ENCODE measurements at regions not wholly inside any gene's neighbourhood (a gene's known extent, or its start where the extent isn't known, plus 50 kb on each side); places are given as distances from the start of the nearest gene placed in this dataset.

- in situ Hi-C loops (cut with HindIII; ENCODE audit: low sequenced_read_pairs): no loop called here
These were observed 257.6 kb upstream of the ZPLD1 start for GRCh38 chr3:102177075-102177755.

GRCh38 chr3:102178817-102179216, 256.0 kb upstream of the ZPLD1 start:
- in situ Hi-C loops (cut with HindIII; ENCODE audit: low sequenced_read_pairs): no loop called here

- in situ Hi-C loops (cut with HindIII; ENCODE audit: low sequenced_read_pairs): no loop called here
These were observed 255.3 kb upstream of the ZPLD1 start for GRCh38 chr3:102179326-102180177.

- in situ Hi-C loops (cut with HindIII; ENCODE audit: low sequenced_read_pairs): no loop called here
These were observed 254.4 kb upstream of the ZPLD1 start for GRCh38 chr3:102180280-102180931.

- in situ Hi-C loops (cut with HindIII; ENCODE audit: low sequenced_read_pairs): no loop called here
These were observed 253.5 kb upstream of the ZPLD1 start for GRCh38 chr3:102181175-102181920.

- in situ Hi-C loops (cut with HindIII; ENCODE audit: low sequenced_read_pairs): no loop called here
These were observed 252.7 kb upstream of the ZPLD1 start for GRCh38 chr3:102182162-102182561.

GRCh38 chr3:102183186-102183585, 251.6 kb upstream of the ZPLD1 start:
- in situ Hi-C loops (cut with HindIII; ENCODE audit: low sequenced_read_pairs): no loop called here

GRCh38 chr3:102183623-102184022, 251.2 kb upstream of the ZPLD1 start:
- in situ Hi-C loops (cut with HindIII; ENCODE audit: low sequenced_read_pairs): no loop called here

- in situ Hi-C loops (cut with HindIII; ENCODE audit: low sequenced_read_pairs): no loop called here
These were observed 245.3 kb upstream of the ZPLD1 start for GRCh38 chr3:102189541-102189940.

GRCh38 chr3:102189956-102190723, 244.7 kb upstream of the ZPLD1 start:
- in situ Hi-C loops (cut with HindIII; ENCODE audit: low sequenced_read_pairs): no loop called here

GRCh38 chr3:102192575-102192974, 242.2 kb upstream of the ZPLD1 start:
- in situ Hi-C loops (cut with HindIII; ENCODE audit: low sequenced_read_pairs): no loop called here

- in situ Hi-C loops (cut with HindIII; ENCODE audit: low sequenced_read_pairs): no loop called here
These were observed 241.6 kb upstream of the ZPLD1 start for GRCh38 chr3:102193255-102193654.

GRCh38 chr3:102194001-102194400, 240.8 kb upstream of the ZPLD1 start:
- in situ Hi-C loops (cut with HindIII; ENCODE audit: low sequenced_read_pairs): no loop called here

GRCh38 chr3:102194760-102195159, 240.1 kb upstream of the ZPLD1 start:
- in situ Hi-C loops (cut with HindIII; ENCODE audit: low sequenced_read_pairs): no loop called here

- in situ Hi-C loops (cut with HindIII; ENCODE audit: low sequenced_read_pairs): no loop called here
These were observed 239.4 kb upstream of the ZPLD1 start for GRCh38 chr3:102195198-102195948.

- in situ Hi-C loops (cut with HindIII; ENCODE audit: low sequenced_read_pairs): no loop called here
These were observed 234.7 kb upstream of the ZPLD1 start for GRCh38 chr3:102200126-102200525.

- in situ Hi-C loops (cut with HindIII; ENCODE audit: low sequenced_read_pairs): no loop called here
These were observed 234.3 kb upstream of the ZPLD1 start for GRCh38 chr3:102200560-102200959.

GRCh38 chr3:102205647-102206046, 229.2 kb upstream of the ZPLD1 start:
- in situ Hi-C loops (cut with HindIII; ENCODE audit: low sequenced_read_pairs): no loop called here

GRCh38 chr3:102206511-102207031, 228.2 kb upstream of the ZPLD1 start:
- in situ Hi-C loops (cut with HindIII; ENCODE audit: low sequenced_read_pairs): no loop called here

Measured in endothelial cell of hepatic sinusoid (primary cell).